Kidney tubule cell (primary cell): ENCODE measurements at regions not wholly inside any gene's neighbourhood (a gene's known extent, or its start where the extent isn't known, plus 50 kb on each side); places are given as distances from the start of the nearest gene placed in this dataset.

ENCODE experiments used
- DNase-seq: peaks from one replicate; pipeline ENCODE4 v3.0.0-alpha.2; 2018; ENCODE audit warnings: low spot score

- no peak for DNase-seq
Measured at GRCh38 chr7:112882991-112883390, 92.8 kb upstream of the TMEM168 start.

GRCh38 chr7:112882511-112882910 lies 92.3 kb upstream of the TMEM168 start:
- no peak for DNase-seq

GRCh38 chr7:112882022-112882421 lies 91.8 kb upstream of the TMEM168 start:
- no peak for DNase-seq

GRCh38 chr7:112880818-112881418 lies 90.7 kb upstream of the TMEM168 start:
- no peak for DNase-seq

GRCh38 chr7:112877691-112878460 lies 87.7 kb upstream of the TMEM168 start:
- DNase-seq, result no peak

GRCh38 chr7:112876877-112877276 lies 86.7 kb upstream of the TMEM168 start:
- DNase-seq, result peak; percentile 70

GRCh38 chr7:112874909-112875308 lies 84.7 kb upstream of the TMEM168 start:
- DNase-seq, result peak; percentile 61

- DNase-seq, result peak; percentile 24
Measured at GRCh38 chr7:112873831-112874553, 83.8 kb upstream of the TMEM168 start.

- peak; percentile 61 for DNase-seq
Measured at GRCh38 chr7:112869111-112869774, 79.0 kb upstream of the TMEM168 start.

- DNase-seq, result no peak
Measured at GRCh38 chr7:112868609-112869008, 78.4 kb upstream of the TMEM168 start.

- DNase-seq, result no peak
Measured at GRCh38 chr7:112866424-112866823, 76.2 kb upstream of the TMEM168 start.

- DNase-seq, result no peak
Measured at GRCh38 chr7:112864380-112864779, 74.2 kb upstream of the TMEM168 start.

- no peak for DNase-seq
Measured at GRCh38 chr7:112858838-112859237, 68.6 kb upstream of the TMEM168 start.

- DNase-seq, result no peak
Measured at GRCh38 chr7:112855227-112855626, 65.0 kb upstream of the TMEM168 start.

- DNase-seq, result no peak
Measured at GRCh38 chr7:112854169-112854568, 64.0 kb upstream of the TMEM168 start.

GRCh38 chr7:112853422-112853821 lies 63.2 kb upstream of the TMEM168 start:
- no peak for DNase-seq

GRCh38 chr7:112843151-112843550 lies 53.0 kb upstream of the TMEM168 start:
- no peak for DNase-seq
